ENCODE measurements at regions not wholly inside any gene's neighbourhood (a gene's known extent, or its start where the extent isn't known, plus 50 kb on each side); places are given as distances from the start of the nearest gene placed in this dataset.

DNA sequence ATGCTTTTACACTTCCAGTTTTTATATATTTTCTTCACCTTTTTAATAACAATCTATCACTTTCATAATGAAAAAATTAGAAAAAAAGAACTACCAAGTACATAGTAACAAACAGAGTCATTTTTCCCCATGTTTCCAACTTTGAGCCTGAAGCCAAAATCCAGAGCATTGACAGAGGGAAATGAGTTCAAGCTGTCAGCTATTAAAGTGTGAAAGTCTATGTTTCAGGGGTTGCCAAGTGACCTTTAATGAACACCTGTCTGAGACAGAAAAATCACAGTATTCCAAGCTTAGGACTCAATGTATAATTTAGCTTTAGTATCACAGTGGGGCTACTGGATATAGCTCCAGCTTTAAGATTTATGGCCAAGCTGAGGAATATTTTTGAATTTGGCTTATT, 128.3 kb upstream of the GADL1 start:
- H3K4me3 ChIP-seq: no peak overlapping the region
- H3K4me1 ChIP-seq: no peaks in the 10 kb centered on the region
- no peak overlapping the region for H3K27ac ChIP-seq
- no peak for DNase-seq (ENCODE audit: low spot score in 2 of 2)
- TF ChIP-seq, protein P1, sequence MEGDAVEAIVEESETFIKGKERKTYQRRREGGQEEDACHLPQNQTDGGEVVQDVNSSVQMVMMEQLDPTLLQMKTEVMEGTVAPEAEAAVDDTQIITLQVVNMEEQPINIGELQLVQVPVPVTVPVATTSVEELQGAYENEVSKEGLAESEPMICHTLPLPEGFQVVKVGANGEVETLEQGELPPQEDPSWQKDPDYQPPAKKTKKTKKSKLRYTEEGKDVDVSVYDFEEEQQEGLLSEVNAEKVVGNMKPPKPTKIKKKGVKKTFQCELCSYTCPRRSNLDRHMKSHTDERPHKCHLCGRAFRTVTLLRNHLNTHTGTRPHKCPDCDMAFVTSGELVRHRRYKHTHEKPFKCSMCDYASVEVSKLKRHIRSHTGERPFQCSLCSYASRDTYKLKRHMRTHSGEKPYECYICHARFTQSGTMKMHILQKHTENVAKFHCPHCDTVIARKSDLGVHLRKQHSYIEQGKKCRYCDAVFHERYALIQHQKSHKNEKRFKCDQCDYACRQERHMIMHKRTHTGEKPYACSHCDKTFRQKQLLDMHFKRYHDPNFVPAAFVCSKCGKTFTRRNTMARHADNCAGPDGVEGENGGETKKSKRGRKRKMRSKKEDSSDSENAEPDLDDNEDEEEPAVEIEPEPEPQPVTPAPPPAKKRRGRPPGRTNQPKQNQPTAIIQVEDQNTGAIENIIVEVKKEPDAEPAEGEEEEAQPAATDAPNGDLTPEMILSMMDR (IDR thresholded peaks at IDR 0.05): no peak
- TF ChIP-seq EP300 (IDR thresholded peaks at IDR 0.05): no peak
- TF ChIP-seq POLR2A (IDR thresholded peaks at IDR 0.05): no peak
- peaks cover 0 to 11% (median 0%) of the 10 kb centered on the region in 4 donors for H3K9me3 ChIP-seq
- no peaks in the 10 kb centered on the region for H3K36me3 ChIP-seq
- no peaks in the 10 kb centered on the region for H3K27me3 ChIP-seq

DNA sequence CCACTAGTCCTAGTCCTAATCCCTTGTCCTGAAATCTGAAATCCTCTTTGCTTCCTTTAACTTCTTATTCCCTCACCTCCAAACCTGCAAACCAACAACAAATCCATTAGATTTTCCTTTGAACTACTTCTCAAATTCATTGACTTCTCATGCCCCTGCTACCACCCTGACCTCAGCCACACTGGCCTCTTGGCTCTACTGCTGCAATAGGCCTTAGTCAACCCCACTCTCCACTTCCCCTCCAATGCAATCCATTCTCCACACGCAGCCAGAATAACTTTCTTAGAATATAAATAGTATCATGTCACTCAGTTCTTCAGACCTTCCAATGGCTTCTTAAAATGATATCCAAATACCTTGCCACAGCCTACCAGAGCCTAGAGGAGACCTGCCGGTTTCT, 131.1 kb upstream of the GADL1 start:
- Histone ChIP-seq H3K27ac (no peak overlapping the region), H3K4me1 (no peaks in the 10 kb centered on the region), H3K4me3 (no peak overlapping the region), H3K36me3 (no peaks in the 10 kb centered on the region), H3K9me3 (peaks cover 0 to 21% (median 0%) of the 10 kb centered on the region in 4 donors), H3K27me3 (no peaks in the 10 kb centered on the region)
- 85 to 87% methylated on average over 2 of the region's 2 CpGs for WGBS, 2 donors
- no peak for DNase-seq (ENCODE audit: low spot score in 2 of 2)
- TF ChIP-seq EP300 (IDR thresholded peaks at IDR 0.05): no peak
- no peak for TF ChIP-seq POLR2A (IDR thresholded peaks at IDR 0.05)
- TF ChIP-seq, protein P1 (IDR thresholded peaks at IDR 0.05): no peak

- Histone ChIP-seq H3K27me3 (no peaks in the 10 kb centered on the region), H3K4me1 (no peaks in the 10 kb centered on the region), H3K9me3 (peaks cover 0 to 21% (median 0%) of the 10 kb centered on the region in 4 donors), H3K27ac (no peak overlapping the region), H3K36me3 (no peaks in the 10 kb centered on the region), H3K4me3 (no peak overlapping the region)
- no peak for TF ChIP-seq EP300 (IDR thresholded peaks at IDR 0.05)
- no peak for TF ChIP-seq POLR2A (IDR thresholded peaks at IDR 0.05)
- TF ChIP-seq, protein P1 (IDR thresholded peaks at IDR 0.05): no peak
- DNase-seq (ENCODE audit: low spot score in 2 of 2): no peak
- WGBS, 2 donors: 66 to 73% methylated on average over 1 of the region's 1 CpG
These were observed 132.8 kb upstream of the GADL1 start for GRCh38 chr3:31027191-31027761.

DNA sequence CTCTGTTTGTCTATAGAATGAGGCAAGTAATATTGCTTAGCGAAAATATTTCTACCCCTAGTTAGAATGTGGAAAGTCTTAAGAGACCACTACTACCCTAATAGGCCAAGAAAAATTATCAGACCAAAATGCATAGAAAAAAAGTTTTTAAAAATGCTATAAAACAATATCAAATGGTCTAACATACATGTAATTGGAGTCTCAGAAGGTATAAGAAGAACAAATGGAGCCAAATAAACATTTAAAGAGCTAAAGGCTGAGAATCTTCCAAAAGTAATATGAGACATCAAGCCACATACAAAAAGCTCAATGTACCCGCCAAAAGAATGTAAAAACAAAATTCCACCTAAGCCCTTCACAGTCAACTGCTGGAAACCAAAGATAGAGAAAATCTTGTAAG, 133.5 kb upstream of the GADL1 start:
- Histone ChIP-seq H3K9me3 (peaks cover 0 to 21% (median 0%) of the 10 kb centered on the region in 4 donors), H3K27me3 (no peaks in the 10 kb centered on the region), H3K4me1 (no peaks in the 10 kb centered on the region), H3K27ac (no peak overlapping the region), H3K4me3 (no peak overlapping the region), H3K36me3 (no peaks in the 10 kb centered on the region)
- TF ChIP-seq, protein P1 (IDR thresholded peaks at IDR 0.05): no peak
- TF ChIP-seq EP300 (IDR thresholded peaks at IDR 0.05) (no peak), POLR2A (IDR thresholded peaks at IDR 0.05) (no peak)
- no peak for DNase-seq (ENCODE audit: low spot score in 2 of 2)
- 93% methylated on average over 2 of the region's 2 CpGs for WGBS, 2 donors

GRCh38 chr3:31028766-31029165, 134.3 kb upstream of the GADL1 start:
- DNase-seq (ENCODE audit: low spot score in 2 of 2): no peak
- H3K9me3 ChIP-seq: peaks cover 0 to 21% (median 0%) of the 10 kb centered on the region in 4 donors
- no peaks in the 10 kb centered on the region for H3K27me3 ChIP-seq
- TF ChIP-seq, protein P1 (IDR thresholded peaks at IDR 0.05): no peak
- TF ChIP-seq EP300 (IDR thresholded peaks at IDR 0.05) (no peak), POLR2A (IDR thresholded peaks at IDR 0.05) (no peak)
- no peaks in the 10 kb centered on the region for H3K4me1 ChIP-seq
- H3K27ac ChIP-seq: no peak overlapping the region
- H3K4me3 ChIP-seq: no peak overlapping the region
- no peaks in the 10 kb centered on the region for H3K36me3 ChIP-seq
- WGBS, 2 donors: 64 to 69% methylated on average over 1 of the region's 1 CpG
